ENCODE measurements at regions not wholly inside any gene's neighbourhood (a gene's known extent, or its start where the extent isn't known, plus 50 kb on each side); places are given as distances from the start of the nearest gene placed in this dataset.

- TF ChIP-seq, protein P1, sequence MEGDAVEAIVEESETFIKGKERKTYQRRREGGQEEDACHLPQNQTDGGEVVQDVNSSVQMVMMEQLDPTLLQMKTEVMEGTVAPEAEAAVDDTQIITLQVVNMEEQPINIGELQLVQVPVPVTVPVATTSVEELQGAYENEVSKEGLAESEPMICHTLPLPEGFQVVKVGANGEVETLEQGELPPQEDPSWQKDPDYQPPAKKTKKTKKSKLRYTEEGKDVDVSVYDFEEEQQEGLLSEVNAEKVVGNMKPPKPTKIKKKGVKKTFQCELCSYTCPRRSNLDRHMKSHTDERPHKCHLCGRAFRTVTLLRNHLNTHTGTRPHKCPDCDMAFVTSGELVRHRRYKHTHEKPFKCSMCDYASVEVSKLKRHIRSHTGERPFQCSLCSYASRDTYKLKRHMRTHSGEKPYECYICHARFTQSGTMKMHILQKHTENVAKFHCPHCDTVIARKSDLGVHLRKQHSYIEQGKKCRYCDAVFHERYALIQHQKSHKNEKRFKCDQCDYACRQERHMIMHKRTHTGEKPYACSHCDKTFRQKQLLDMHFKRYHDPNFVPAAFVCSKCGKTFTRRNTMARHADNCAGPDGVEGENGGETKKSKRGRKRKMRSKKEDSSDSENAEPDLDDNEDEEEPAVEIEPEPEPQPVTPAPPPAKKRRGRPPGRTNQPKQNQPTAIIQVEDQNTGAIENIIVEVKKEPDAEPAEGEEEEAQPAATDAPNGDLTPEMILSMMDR (IDR thresholded peaks at IDR 0.05; ENCODE audit: poor library complexity): no peak
- no peak for TF ChIP-seq EZH2 (IDR thresholded peaks at IDR 0.05; ENCODE audit: borderline replicate concordance)
Observed at GRCh38 chr13:73366241-73366640, 307.4 kb downstream of the KLF5 start.

Measured in hepatocyte (in vitro differentiated cells).